GM21825 (cell line): ENCODE measurements at regions not wholly inside any gene's neighbourhood (a gene's known extent, or its start where the extent isn't known, plus 50 kb on each side); places are given as distances from the start of the nearest gene placed in this dataset.

Experiments used
- ATAC-seq: cut with Tn5 transposase; IDR thresholded peaks from one replicate; pipeline ENCODE4 v1.9.1; 2021; ENCODE audit warnings: mild to moderate bottlenecking, moderate library complexity; ENCODE audit not compliant: unreplicated experiment

GRCh38 chr6:21420146-21420878 lies 173.2 kb upstream of the SOX4 start:
- ATAC-seq, result no peak

- no peak for ATAC-seq
Observed at GRCh38 chr6:21420926-21421325, 172.6 kb upstream of the SOX4 start.

GRCh38 chr6:21423106-21423854 lies 170.3 kb upstream of the SOX4 start:
- no peak for ATAC-seq

GRCh38 chr6:21426841-21427490 lies 166.6 kb upstream of the SOX4 start:
- ATAC-seq, result no peak

- ATAC-seq, result no peak
Observed at GRCh38 chr6:21429291-21429690, 164.3 kb upstream of the SOX4 start.

- no peak for ATAC-seq
Observed at GRCh38 chr6:21431526-21431925, 162.0 kb upstream of the SOX4 start.

GRCh38 chr6:21436625-21437024 lies 156.9 kb upstream of the SOX4 start:
- ATAC-seq, result no peak

- no peak for ATAC-seq
Observed at GRCh38 chr6:21437581-21437980, 156.0 kb upstream of the SOX4 start.

GRCh38 chr6:21438237-21438985 lies 155.1 kb upstream of the SOX4 start:
- peak; percentile 96 for ATAC-seq

GRCh38 chr6:21438986-21439352 lies 154.6 kb upstream of the SOX4 start:
- ATAC-seq, result peak; percentile 68

- ATAC-seq, result no peak
Observed at GRCh38 chr6:21441386-21441785, 152.2 kb upstream of the SOX4 start.

GRCh38 chr6:21442874-21443273 lies 150.7 kb upstream of the SOX4 start:
- no peak for ATAC-seq

GRCh38 chr6:21444711-21445260 lies 148.8 kb upstream of the SOX4 start:
- ATAC-seq, result no peak

- ATAC-seq, result no peak
Observed at GRCh38 chr6:21447987-21448386, 145.6 kb upstream of the SOX4 start.

GRCh38 chr6:21448485-21449109 lies 145.0 kb upstream of the SOX4 start:
- ATAC-seq, result no peak

GRCh38 chr6:21450149-21450548 lies 143.4 kb upstream of the SOX4 start:
- ATAC-seq, result no peak

- no peak for ATAC-seq
Observed at GRCh38 chr6:21450628-21451027, 142.9 kb upstream of the SOX4 start.

- no peak for ATAC-seq
Observed at GRCh38 chr6:21451546-21452013, 142.0 kb upstream of the SOX4 start.

- no peak for ATAC-seq
Observed at GRCh38 chr6:21454262-21454661, 139.3 kb upstream of the SOX4 start.

GRCh38 chr6:21455071-21455470 lies 138.5 kb upstream of the SOX4 start:
- ATAC-seq, result no peak
